ENCODE measurements at regions not wholly inside any gene's neighbourhood (a gene's known extent, or its start where the extent isn't known, plus 50 kb on each side); places are given as distances from the start of the nearest gene placed in this dataset.

DNA sequence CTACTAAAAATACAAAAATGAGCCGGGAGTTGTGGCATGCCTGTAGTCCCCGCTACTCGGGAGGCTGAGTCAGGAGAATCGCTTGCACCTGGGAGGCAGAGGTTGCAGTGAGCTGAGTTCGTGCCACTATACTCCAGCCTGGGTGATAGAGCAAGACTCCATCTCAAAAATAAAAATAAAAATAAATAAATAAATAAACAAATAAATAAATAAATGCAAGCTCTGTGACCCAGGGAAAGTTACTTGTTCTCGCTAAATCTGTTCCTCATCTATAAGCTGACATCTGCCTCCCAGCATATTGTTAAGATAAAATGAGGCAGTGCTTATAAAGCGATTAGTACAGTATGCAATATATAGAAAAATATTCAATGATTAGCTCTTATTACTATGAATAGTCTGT lies 56.4 kb upstream of the STK38L start:
- no peaks in the 10 kb centered on the region for H4K20me1 ChIP-seq (ENCODE audit: insufficient read depth)
- TF ChIP-seq POLR2A (IDR thresholded peaks at IDR 0.05; ENCODE audit: borderline replicate concordance, extremely low read depth, insufficient read depth, insufficient read length), result no peak
- TF ChIP-seq CEBPB (IDR thresholded peaks at IDR 0.05; ENCODE audit: low read depth), result no peak
- TF ChIP-seq, protein P1, sequence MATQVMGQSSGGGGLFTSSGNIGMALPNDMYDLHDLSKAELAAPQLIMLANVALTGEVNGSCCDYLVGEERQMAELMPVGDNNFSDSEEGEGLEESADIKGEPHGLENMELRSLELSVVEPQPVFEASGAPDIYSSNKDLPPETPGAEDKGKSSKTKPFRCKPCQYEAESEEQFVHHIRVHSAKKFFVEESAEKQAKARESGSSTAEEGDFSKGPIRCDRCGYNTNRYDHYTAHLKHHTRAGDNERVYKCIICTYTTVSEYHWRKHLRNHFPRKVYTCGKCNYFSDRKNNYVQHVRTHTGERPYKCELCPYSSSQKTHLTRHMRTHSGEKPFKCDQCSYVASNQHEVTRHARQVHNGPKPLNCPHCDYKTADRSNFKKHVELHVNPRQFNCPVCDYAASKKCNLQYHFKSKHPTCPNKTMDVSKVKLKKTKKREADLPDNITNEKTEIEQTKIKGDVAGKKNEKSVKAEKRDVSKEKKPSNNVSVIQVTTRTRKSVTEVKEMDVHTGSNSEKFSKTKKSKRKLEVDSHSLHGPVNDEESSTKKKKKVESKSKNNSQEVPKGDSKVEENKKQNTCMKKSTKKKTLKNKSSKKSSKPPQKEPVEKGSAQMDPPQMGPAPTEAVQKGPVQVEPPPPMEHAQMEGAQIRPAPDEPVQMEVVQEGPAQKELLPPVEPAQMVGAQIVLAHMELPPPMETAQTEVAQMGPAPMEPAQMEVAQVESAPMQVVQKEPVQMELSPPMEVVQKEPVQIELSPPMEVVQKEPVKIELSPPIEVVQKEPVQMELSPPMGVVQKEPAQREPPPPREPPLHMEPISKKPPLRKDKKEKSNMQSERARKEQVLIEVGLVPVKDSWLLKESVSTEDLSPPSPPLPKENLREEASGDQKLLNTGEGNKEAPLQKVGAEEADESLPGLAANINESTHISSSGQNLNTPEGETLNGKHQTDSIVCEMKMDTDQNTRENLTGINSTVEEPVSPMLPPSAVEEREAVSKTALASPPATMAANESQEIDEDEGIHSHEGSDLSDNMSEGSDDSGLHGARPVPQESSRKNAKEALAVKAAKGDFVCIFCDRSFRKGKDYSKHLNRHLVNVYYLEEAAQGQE (IDR thresholded peaks at IDR 0.05; ENCODE audit: low read depth), result no peak
- TF ChIP-seq SP1 (IDR thresholded peaks at IDR 0.05; ENCODE audit: low read depth), result no peak
- no peak for TF ChIP-seq POLR2AphosphoS5 (IDR thresholded peaks at IDR 0.05; ENCODE audit: low read depth, low read length)
- no peak for TF ChIP-seq ZFX (IDR thresholded peaks at IDR 0.05)
- TF ChIP-seq TCF7L2 (IDR thresholded peaks at IDR 0.05; ENCODE audit: borderline replicate concordance, extremely low read depth, insufficient read depth, insufficient read length), result no peak
- no peak for TF ChIP-seq SIN3A (IDR thresholded peaks at IDR 0.05; ENCODE audit: low read depth)
- no peak for TF ChIP-seq EZH2 (IDR thresholded peaks at IDR 0.05)
- no peak overlapping the region for H3K4me2 ChIP-seq (ENCODE audit: low read length)
- no peaks in the 10 kb centered on the region for H3K36me3 ChIP-seq (ENCODE audit: control insufficient read depth in 1 of 2, insufficient read depth in 2 of 2, low read length in 2 of 2)
- no peaks in the 10 kb centered on the region for H3K9me2 ChIP-seq (ENCODE audit: insufficient read depth)
- no peak overlapping the region for H3K4me3 ChIP-seq (replicated peaks in 1 of 2; ENCODE audit: low read depth in 1 of 2, low read length in 2 of 2)
- H3K9me3 ChIP-seq (ENCODE audit: control insufficient read depth in 1 of 2, insufficient read depth in 1 of 2, low read depth in 1 of 2, low read length in 2 of 2), result no peaks in the 10 kb centered on the region
- ChIA-PET RAD21 (ENCODE audit: low non-redundant PET in 1 of 2, low total read pairs in 2 of 2, uncharacterized antibody in 2 of 2, unreplicated experiment in 2 of 2) (no interaction called here), POLR2A (no interaction called here), CTCF (no interaction called here)
- no peak for ATAC-seq
- H3K79me2 ChIP-seq (ENCODE audit: insufficient read depth, low read length), result no peaks in the 10 kb centered on the region
- intact Hi-C loops (cut with micrococcal nuclease), result no loop called here
- H3K9ac ChIP-seq (ENCODE audit: low read length), result no peak overlapping the region
- H2AFZ ChIP-seq (ENCODE audit: low read depth, low read length, poor library complexity, severe bottlenecking), result no peak overlapping the region
- no peak for DNase-seq (ENCODE audit: low read depth, low spot score)
- no peak overlapping the region for H3K27ac ChIP-seq (ENCODE audit: low read depth, low read length)
- H3K27me3 ChIP-seq (ENCODE audit: insufficient read depth, low read length), result no peaks in the 10 kb centered on the region
- no TSS peak for BruUV-seq (replicated peaks)
- no peaks in the 10 kb centered on the region for H3K4me1 ChIP-seq (ENCODE audit: control insufficient read depth in 1 of 2, insufficient read depth in 2 of 2, low read length in 2 of 2)

All from HCT116 (cell line).